KMS-11 (cell line): ENCODE measurements at regions not wholly inside any gene's neighbourhood (a gene's known extent, or its start where the extent isn't known, plus 50 kb on each side); places are given as distances from the start of the nearest gene placed in this dataset.

Experiments used
- H2AFZ ChIP-seq: fragments of 200-600 bp; sonication (generic); 2 replicates; pipeline ENCODE4 v1.6.1; 2016; ENCODE audit warnings: antibody characterized with exemption, mixed run types, low read depth
- H3K27ac ChIP-seq: fragments of 200-600 bp; sonication (generic); 2 replicates; pipeline ENCODE4 v1.6.1; 2016; ENCODE audit warnings: mild to moderate bottlenecking, mixed run types
- H3K27me3 ChIP-seq: fragments of 200-600 bp; sonication (generic); 2 replicates; pipeline ENCODE4 v1.6.1; 2017; ENCODE audit warnings: mild to moderate bottlenecking, low read depth, mixed run types, moderate library complexity; ENCODE audit not compliant: insufficient read depth
- H3K36me3 ChIP-seq: fragments of 200-600 bp; sonication (generic); 2 replicates; pipeline ENCODE4 v1.6.1; 2017; ENCODE audit warnings: mild to moderate bottlenecking, mixed run types; ENCODE audit not compliant: insufficient read depth
- H3K4me1 ChIP-seq: fragments of 200-600 bp; sonication (generic); 2 replicates; pipeline ENCODE4 v1.6.1; 2016; ENCODE audit warnings: mild to moderate bottlenecking, low read depth, mixed run types; ENCODE audit not compliant: poor library complexity, severe bottlenecking
- H3K4me2 ChIP-seq: fragments of 200-600 bp; sonication (generic); 2 replicates; pipeline ENCODE4 v1.7.0; 2016; ENCODE audit warnings: mild to moderate bottlenecking, mixed run types
- H3K4me3 ChIP-seq: fragments of 200-600 bp; sonication (generic); IDR thresholded peaks from 2 replicates; pipeline ENCODE4 v1.6.1; 2017; ENCODE audit warnings: low read depth, low read length, mixed read lengths; ENCODE audit not compliant: insufficient read depth
- H3K79me2 ChIP-seq: fragments of 200-600 bp; sonication (generic); 2 replicates; pipeline ENCODE4 v1.6.1; 2016; ENCODE audit warnings: low read depth, mixed run types; ENCODE audit not compliant: insufficient read depth
- H3K9ac ChIP-seq: fragments of 200-600 bp; sonication (generic); 2 replicates; pipeline ENCODE4 v1.6.1; 2016; ENCODE audit warnings: mild to moderate bottlenecking, mixed run types
- H4K20me1 ChIP-seq: fragments of 200-600 bp; sonication (generic); 2 replicates; pipeline ENCODE4 v1.6.1; 2016; ENCODE audit warnings: mild to moderate bottlenecking, mixed run types; ENCODE audit not compliant: insufficient read depth
- TF ChIP-seq, protein P1 (sequence below): fragments of 200-600 bp; sonication (generic); conservative IDR thresholded peaks from 2 replicates; pipeline ENCODE4 v1.6.1; 2017; ENCODE audit warnings: low read depth, mild to moderate bottlenecking, antibody characterized with exemption, low read length, moderate library complexity, mixed read lengths

DNA sequence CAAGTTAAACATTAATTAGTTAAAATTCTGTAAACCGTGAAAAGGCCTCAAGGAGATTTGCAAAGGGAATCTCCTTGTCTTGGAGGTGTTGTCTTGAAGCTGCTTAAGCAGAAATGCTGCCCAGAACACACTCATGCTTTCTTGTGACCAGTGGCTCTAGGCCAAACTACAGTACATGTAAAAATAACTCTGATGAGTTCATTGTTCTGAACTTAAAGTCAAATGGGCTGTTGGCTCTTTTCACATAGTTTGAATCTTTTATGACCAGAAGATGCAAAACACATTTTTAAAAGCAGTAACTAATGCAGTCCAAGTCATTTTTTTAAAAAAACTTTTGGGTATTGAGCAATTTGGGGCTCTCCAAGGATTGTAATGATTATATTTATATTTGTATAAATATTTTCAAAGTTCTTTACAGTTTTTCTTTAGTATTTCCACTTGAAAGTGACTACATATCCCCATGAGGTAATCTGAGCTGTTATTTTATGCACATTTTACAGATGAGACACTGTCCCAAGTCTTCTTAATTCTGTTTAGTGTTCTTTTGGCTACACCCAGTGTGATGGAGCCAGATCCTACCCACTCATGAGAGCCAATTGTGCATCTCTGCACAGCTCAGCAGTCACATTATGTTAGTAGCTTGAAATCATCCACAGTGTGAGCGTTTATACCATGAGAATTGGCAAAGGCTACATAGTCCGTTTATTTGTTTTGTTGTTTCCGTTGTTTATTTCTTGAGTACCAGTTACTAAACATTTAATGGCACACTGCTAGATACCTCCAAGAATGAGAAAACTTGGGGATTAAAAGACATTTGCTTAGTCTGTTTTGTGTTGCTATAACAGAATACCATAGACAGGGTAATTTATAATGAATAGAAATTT, 112.8 kb upstream of the ATXN3L start:
- Histone ChIP-seq H3K27ac (no peak overlapping the region), H4K20me1 (no peaks in the 10 kb centered on the region), H3K4me2 (no peak overlapping the region), H2AFZ (no peak overlapping the region), H3K27me3 (no peaks in the 10 kb centered on the region), H3K9ac (no peak overlapping the region), H3K4me3 (no peak overlapping the region), H3K4me1 (no peaks in the 10 kb centered on the region), H3K36me3 (no peaks in the 10 kb centered on the region), H3K79me2 (no peaks in the 10 kb centered on the region)
- TF ChIP-seq, protein P1, sequence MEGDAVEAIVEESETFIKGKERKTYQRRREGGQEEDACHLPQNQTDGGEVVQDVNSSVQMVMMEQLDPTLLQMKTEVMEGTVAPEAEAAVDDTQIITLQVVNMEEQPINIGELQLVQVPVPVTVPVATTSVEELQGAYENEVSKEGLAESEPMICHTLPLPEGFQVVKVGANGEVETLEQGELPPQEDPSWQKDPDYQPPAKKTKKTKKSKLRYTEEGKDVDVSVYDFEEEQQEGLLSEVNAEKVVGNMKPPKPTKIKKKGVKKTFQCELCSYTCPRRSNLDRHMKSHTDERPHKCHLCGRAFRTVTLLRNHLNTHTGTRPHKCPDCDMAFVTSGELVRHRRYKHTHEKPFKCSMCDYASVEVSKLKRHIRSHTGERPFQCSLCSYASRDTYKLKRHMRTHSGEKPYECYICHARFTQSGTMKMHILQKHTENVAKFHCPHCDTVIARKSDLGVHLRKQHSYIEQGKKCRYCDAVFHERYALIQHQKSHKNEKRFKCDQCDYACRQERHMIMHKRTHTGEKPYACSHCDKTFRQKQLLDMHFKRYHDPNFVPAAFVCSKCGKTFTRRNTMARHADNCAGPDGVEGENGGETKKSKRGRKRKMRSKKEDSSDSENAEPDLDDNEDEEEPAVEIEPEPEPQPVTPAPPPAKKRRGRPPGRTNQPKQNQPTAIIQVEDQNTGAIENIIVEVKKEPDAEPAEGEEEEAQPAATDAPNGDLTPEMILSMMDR: no peak

DNA sequence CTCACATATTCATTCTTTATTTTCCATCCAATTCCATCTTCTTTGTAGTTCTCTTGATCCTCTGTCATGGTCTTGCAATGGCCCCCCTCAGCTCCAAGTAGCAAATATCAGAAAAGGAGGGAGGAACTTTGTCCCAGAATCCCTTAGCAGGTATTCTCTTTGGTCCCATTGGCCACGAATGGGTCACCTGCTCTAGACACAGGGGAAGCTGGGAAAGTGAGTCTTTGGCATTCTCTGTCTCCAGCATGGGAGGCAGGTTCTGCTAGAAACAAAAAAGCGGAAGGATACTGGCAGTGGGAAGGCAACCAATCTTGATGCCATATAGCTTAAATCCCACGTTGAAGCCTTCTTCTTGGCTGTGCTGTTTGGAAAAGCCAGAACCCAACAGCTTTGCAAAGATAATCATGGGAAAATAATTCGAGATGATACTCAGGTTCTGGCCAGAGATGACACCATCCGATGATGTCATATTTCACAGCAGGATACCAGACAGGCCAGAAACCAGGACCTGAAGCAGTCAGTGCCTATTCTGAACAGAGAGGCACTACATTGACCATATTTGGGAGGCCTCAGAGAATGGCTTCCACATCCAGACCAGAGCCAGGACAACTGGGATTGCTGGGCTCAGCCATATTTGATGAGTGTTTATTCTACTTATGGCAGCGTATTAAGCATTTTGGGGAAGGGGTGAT, 110.4 kb upstream of the ATXN3L start:
- Histone ChIP-seq H3K4me1 (no peaks in the 10 kb centered on the region), H3K4me2 (no peak overlapping the region)

DNA sequence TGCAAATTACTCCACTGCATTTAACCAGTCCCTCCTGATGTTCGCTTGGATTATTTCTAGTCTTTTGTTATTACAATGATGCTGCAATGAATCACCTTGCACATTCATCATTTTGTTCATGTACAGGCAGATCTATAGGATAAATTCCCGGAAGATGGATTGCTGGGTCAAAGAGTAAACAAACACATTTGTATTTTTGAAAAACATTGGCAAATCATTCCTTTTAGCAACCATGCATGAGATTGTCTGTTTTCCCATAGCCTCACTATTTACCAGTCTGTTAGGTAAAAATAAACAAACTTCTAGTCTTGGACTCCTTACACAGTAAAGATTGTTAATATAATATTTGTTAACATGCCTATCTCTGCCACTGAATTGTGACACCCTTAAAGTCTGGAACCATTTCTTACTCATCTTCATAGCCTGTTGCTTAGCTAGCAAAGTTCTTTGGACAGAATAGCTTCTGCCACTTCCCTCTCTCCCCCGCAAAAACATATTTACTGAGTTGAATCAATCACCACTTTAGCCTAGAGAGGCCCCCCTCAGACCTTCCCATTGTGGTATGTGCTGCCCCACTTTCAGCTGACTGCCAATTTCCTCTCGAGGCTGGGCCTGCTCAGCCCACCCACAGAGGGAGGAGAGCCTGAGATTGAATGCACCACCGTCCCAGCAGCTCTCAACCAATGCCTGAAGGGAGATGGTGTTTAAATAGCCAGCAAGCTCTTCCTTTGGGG, 108.4 kb upstream of the ATXN3L start:
- Histone ChIP-seq H3K9ac (no peak overlapping the region), H3K79me2 (no peaks in the 10 kb centered on the region), H3K4me1 (no peaks in the 10 kb centered on the region), H2AFZ (no peak overlapping the region), H3K4me2 (no peak overlapping the region), H3K36me3 (no peaks in the 10 kb centered on the region), H3K27me3 (no peaks in the 10 kb centered on the region), H4K20me1 (no peaks in the 10 kb centered on the region), H3K27ac (no peak overlapping the region), H3K4me3 (no peak overlapping the region)
- TF ChIP-seq, protein P1: no peak

More for the DNA sequence above, 110.4 kb upstream of the ATXN3L start:
- no peak overlapping the region for H3K4me3 ChIP-seq
- H3K36me3 ChIP-seq: no peaks in the 10 kb centered on the region
- H3K27ac ChIP-seq: no peak overlapping the region
- H3K9ac ChIP-seq: no peak overlapping the region
- no peaks in the 10 kb centered on the region for H3K79me2 ChIP-seq
- H3K27me3 ChIP-seq: no peaks in the 10 kb centered on the region
- no peak overlapping the region for H2AFZ ChIP-seq
- H4K20me1 ChIP-seq: no peaks in the 10 kb centered on the region
- TF ChIP-seq, protein P1: no peak

DNA sequence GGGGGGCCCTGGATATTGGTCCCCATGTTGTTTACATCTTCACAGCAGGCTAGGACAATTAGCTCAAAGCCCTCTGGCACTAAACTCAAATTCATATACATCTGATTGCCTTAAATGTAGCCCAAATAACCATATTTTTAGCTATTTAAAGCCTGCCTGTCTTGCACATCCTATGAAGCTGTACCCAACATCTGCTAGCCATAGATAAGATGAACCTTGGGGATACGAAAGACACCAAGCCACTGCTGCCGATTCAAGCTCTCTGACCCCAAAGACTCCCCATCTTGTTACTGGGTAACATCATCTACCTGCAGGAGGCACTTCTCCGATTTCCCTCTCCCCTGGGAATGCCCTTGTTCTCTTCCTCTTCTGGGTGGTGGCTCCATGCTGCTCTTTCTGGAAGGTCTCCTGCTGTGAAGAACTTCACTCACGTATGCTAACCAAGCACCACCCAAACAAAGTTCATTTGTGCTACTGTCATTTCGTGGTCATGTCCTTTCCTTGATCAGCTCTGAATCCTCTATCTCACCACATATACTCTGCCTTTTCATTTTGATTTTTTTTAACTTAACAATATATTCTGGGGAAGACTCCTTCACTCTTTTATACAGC, 107.7 kb upstream of the ATXN3L start:
- TF ChIP-seq, protein P1: no peak
- no peaks in the 10 kb centered on the region for H3K79me2 ChIP-seq
- H3K9ac ChIP-seq: no peak overlapping the region
- no peak overlapping the region for H3K4me3 ChIP-seq
- H3K27ac ChIP-seq: no peak overlapping the region
- H2AFZ ChIP-seq: no peak overlapping the region
- H3K36me3 ChIP-seq: no peaks in the 10 kb centered on the region
- H3K4me2 ChIP-seq: no peak overlapping the region
- H4K20me1 ChIP-seq: no peaks in the 10 kb centered on the region
- H3K4me1 ChIP-seq: no peaks in the 10 kb centered on the region
- H3K27me3 ChIP-seq: no peaks in the 10 kb centered on the region
